ENCODE measurements at regions not wholly inside any gene's neighbourhood (a gene's known extent, or its start where the extent isn't known, plus 50 kb on each side); places are given as distances from the start of the nearest gene placed in this dataset.
"Not testable (repeated sequence)": the region's sequence is repeated elsewhere in the genome, so short reads cannot be mapped to it uniquely, and the experiment has no call there.

DNA sequence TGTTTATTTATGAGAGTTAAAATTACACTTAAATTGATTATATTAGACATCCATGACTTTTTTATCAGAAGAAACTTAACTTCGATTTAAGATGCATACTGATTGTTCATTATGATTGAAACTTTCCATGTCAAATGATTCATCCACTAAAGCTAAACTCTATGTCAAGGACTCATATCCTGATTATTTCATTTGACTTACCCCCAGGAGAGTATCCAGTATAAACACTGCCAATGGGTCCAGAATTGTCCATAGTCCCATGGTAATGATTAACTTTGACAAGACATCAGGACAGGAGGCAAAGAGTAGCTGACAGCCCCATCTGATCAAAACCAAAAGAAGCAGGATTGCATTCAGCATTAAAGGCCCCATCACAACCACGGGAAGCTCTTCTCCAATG, 709.9 kb downstream of the TFAP2A start:
- DNase-seq (no peak), ATAC-seq (replicated peaks) (no peak)
- Mint-ChIP-seq H3K4me3 (no peak overlapping the region), H3K9me3 (peaks cover 0 to 1% of the 10 kb centered on the region in 2 donors), H3K27me3 (no peaks in the 10 kb centered on the region), H3K27ac (no peak overlapping the region), H3K36me3 (no peaks in the 10 kb centered on the region), H3K4me1 (no peaks in the 10 kb centered on the region)

DNA sequence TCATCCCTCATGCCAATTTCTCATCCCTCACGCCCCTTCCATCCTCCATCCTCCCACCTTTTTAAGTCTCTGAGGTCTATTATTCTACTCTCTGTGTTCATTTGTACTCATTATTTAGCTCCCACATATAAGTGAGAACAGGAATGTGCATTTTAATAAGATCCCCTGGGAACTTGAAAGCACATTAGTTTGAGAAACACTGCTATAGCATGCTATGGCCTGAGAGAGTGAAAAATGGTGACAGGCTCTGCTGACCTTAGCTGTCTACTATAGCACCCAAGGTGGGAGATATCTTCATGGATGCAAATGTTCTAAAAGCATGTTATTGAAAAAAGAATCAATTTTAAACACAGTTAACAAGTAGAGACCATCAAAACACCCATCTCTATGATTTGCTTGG, 712.0 kb downstream of the TFAP2A start:
- Mint-ChIP-seq H3K27me3 (no peaks in the 10 kb centered on the region), H3K9me3 (no peaks in the 10 kb centered on the region), H3K36me3 (no peaks in the 10 kb centered on the region), H3K4me3 (no peak overlapping the region), H3K4me1 (no peaks in the 10 kb centered on the region), H3K27ac (no peak overlapping the region)
- ATAC-seq (replicated peaks) = no peak
- DNase-seq = no peak

DNA sequence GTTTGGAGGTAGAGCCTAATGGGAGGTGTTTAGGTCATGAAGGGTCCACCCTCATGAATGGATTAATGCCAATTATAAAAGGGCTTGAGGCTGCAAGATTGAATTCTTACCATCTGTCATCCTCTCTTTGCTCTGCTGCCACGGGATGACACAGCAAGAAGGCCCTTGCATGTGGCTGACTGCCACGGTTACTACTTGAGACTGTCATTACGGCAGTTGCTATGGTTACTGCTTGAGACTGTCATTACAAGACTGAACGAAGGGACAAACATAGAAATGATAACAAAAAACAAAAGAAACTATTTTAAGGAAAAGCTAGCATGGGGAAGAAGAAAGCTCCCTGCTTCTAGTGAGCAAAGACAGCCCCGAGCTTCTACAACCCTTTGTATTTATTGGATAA, 715.0 kb downstream of the TFAP2A start:
- no peak for ATAC-seq (replicated peaks)
- no peak overlapping the region for H3K27ac Mint-ChIP-seq
- H3K27me3 Mint-ChIP-seq = no peaks in the 10 kb centered on the region
- H3K9me3 Mint-ChIP-seq = peaks cover 2 to 4% of the 10 kb centered on the region in 2 donors
- no peaks in the 10 kb centered on the region for H3K4me1 Mint-ChIP-seq
- H3K4me3 Mint-ChIP-seq = no peak overlapping the region
- DNase-seq = no peak
- H3K36me3 Mint-ChIP-seq = no peaks in the 10 kb centered on the region

DNA sequence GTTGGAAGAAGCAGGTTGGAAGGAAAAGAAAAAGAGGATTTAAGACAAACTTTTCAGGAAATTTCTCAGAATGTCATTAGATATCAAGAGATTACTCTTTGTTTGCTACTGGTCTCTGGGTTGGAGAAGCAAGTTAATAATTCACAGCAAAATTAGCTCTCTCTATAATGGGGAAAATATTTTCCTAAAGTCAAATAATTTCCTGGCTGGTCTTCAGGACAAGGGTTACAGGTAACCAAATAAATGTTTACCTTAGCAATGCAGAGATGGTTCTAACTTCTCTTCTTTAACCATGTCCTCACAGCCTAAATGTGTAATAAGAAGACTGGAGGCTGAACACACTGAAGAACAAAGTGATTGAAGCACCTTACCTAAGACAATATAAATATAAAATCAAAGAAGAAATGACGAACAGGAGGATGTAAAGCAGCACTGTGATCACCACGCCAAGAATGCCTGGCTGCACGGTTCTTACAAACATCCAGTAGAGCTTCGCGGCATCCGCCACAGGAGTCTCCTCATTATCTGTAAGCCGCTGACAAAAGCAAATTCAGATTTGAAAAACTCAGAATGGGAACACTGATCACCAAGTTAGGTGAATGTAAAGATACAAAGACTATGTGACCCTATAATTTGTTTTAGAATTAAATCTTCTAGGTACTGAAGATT, 717.5 kb downstream of the TFAP2A start:
- Mint-ChIP-seq H3K27me3 (no peaks in the 10 kb centered on the region), H3K9me3 (peaks cover 5 to 8% of the 10 kb centered on the region in 2 donors), H3K4me3 (no peak overlapping the region), H3K4me1 (no peaks in the 10 kb centered on the region), H3K36me3 (no peaks in the 10 kb centered on the region), H3K27ac (no peak overlapping the region)
- ATAC-seq (replicated peaks) = no peak
- DNase-seq = no peak

- H3K27me3 Mint-ChIP-seq = no peaks in the 10 kb centered on the region
- no peak for DNase-seq
- H3K27ac Mint-ChIP-seq = no peak overlapping the region
- no peak for ATAC-seq (replicated peaks)
- no peaks in the 10 kb centered on the region for H3K36me3 Mint-ChIP-seq
- peaks cover 5% of the 10 kb centered on the region in 2 donors for H3K9me3 Mint-ChIP-seq
- no peaks in the 10 kb centered on the region for H3K4me1 Mint-ChIP-seq
- H3K4me3 Mint-ChIP-seq = no peak overlapping the region
Observed at GRCh38 chr6:9690388-9690787, 724.5 kb downstream of the TFAP2A start.

DNA sequence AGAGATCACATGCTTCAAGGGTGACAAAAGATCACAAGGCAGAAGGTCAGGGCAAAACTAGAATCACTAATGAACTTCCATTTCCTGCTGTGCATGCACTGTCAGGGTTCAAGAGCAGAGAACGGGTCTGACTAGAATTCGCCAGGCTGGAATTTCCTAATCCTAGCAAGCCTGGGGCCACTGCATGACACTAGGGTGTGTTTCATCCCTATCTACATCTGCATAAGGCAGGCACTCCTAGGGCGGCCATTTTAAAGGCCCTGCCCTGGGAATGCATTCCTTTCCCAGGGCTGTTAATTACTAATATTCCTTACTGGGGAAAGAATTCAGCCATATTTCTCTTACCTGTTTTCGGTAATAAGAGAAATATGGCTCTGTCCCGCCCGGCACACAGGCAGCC, 734.1 kb downstream of the TFAP2A start:
- H3K9me3 Mint-ChIP-seq; ATAC-seq (replicated peaks); H3K27ac Mint-ChIP-seq; H3K4me1 Mint-ChIP-seq; H3K36me3 Mint-ChIP-seq; DNase-seq; H3K4me3 Mint-ChIP-seq; H3K27me3 Mint-ChIP-seq: not testable (repeated sequence)

DNA sequence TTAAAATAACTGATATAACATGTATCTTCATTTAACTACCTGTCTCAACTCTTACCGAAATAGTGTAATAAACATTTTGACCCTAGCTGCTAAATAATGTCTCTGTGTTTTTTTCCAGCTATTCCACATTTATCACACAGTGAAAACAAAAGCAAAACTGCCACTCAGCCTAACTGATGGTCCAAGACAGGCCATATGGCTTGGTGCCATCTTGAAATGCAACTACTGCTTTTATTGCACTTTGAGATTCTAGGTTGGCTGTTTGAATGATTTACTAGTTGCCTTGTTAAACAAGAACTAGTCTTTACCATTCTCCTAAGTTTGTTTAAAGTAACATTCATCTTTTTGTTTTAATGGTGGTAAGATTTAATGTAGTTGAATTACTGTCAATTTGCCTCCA, 739.8 kb downstream of the TFAP2A start:
- Mint-ChIP-seq H3K4me3 (no peak overlapping the region), H3K9me3 (peaks cover 4 to 5% of the 10 kb centered on the region in 2 donors), H3K36me3 (no peaks in the 10 kb centered on the region), H3K27me3 (no peaks in the 10 kb centered on the region), H3K27ac (no peak overlapping the region), H3K4me1 (no peaks in the 10 kb centered on the region)
- no peak for ATAC-seq (replicated peaks)
- DNase-seq = no peak

DNA sequence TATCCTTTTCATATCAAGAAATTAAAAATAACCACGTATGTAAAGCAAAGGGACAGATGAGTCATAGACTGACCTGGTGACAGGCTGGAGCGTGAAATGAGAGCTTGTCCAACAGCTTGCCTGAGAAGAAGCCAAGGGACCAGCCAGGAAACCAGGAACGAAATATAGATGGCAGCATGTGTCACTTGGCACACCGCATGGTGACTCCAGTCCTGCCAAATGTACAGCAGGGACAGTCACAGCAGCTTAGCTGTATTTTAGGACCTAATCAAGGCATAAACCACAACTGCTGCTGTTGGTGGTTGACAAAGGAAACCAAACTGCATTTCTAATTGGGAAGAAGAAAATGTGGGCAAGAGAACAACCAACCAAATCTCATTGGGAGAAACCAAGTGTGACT, 755.0 kb downstream of the TFAP2A start:
- peaks cover 0 to 1% of the 10 kb centered on the region in 2 donors for H3K9me3 Mint-ChIP-seq
- ATAC-seq (replicated peaks) (no peak), DNase-seq (no peak)
- H3K36me3 Mint-ChIP-seq = no peaks in the 10 kb centered on the region
- H3K4me1 Mint-ChIP-seq = no peaks in the 10 kb centered on the region
- no peak overlapping the region for H3K27ac Mint-ChIP-seq
- no peak overlapping the region for H3K4me3 Mint-ChIP-seq
- H3K27me3 Mint-ChIP-seq = no peaks in the 10 kb centered on the region

DNA sequence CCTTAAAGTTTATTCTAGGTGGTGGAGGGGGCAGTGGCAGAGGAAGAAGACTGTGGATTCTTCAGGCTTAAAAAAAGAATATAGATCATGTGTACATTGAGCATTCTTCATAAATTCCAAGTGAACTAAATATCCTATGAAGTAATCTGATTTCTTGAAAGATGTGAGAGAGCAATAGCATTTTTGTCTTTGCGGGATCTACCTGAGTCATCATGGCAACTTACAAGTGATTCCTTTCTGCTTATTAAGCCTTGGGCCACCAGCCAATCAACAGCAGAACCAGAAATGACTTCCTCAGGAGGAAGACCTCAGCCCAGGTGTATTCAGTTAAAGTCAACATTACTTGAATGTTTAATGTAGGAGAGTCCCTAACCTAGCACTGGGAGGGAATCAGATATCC, 756.9 kb downstream of the TFAP2A start:
- Mint-ChIP-seq H3K9me3 (no peaks in the 10 kb centered on the region), H3K4me3 (no peak overlapping the region), H3K4me1 (no peaks in the 10 kb centered on the region), H3K27me3 (no peaks in the 10 kb centered on the region), H3K27ac (no peak overlapping the region), H3K36me3 (no peaks in the 10 kb centered on the region)
- no peak for ATAC-seq (replicated peaks)
- no peak for DNase-seq

DNA sequence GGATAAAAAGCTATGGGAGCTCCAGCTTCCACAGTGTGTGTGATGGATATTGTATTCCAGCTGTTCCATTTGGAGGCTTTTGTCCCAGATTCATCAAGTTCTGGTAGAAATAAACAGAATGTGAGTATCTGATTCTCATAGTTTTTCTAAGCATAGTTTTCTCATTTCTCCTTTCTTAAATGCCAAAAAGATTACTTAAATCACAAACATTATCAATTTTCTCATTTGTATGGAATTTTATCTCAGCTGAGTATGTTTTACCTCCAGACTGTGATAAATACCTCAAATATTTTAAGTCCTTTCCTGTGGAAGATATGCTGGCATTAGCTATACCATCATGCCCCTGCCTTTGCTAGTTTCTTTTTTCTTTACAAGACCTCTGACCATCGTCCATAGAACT, 767.3 kb downstream of the TFAP2A start:
- no peaks in the 10 kb centered on the region for H3K27me3 Mint-ChIP-seq
- ATAC-seq (replicated peaks) (no peak), DNase-seq (no peak)
- no peak overlapping the region for H3K27ac Mint-ChIP-seq
- H3K36me3 Mint-ChIP-seq = no peaks in the 10 kb centered on the region
- H3K4me1 Mint-ChIP-seq = no peaks in the 10 kb centered on the region
- peaks cover 0 to 5% of the 10 kb centered on the region in 2 donors for H3K9me3 Mint-ChIP-seq
- no peak overlapping the region for H3K4me3 Mint-ChIP-seq

DNA sequence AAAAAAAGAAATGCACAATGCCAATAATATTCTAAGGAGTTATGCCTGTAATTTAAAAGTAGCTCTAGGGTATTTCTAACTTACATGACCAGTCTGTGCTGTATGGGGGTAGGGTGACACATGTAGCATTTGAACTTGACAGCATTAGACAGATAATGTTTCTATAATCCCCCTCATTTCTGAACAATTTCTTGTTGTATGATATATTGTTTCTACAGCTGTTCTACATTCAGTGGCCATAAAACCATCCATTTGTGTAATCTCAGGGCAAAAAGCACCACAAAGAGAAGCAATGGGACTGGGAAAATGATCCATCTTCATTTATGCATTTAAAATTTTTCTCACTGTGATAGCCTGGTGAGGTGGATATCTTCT, 767.8 kb downstream of the TFAP2A start:
- Mint-ChIP-seq H3K4me3 (no peak overlapping the region), H3K9me3 (peaks cover 0 to 5% of the 10 kb centered on the region in 2 donors), H3K36me3 (no peaks in the 10 kb centered on the region), H3K27me3 (no peaks in the 10 kb centered on the region), H3K4me1 (no peaks in the 10 kb centered on the region), H3K27ac (no peak overlapping the region)
- no peak for ATAC-seq (replicated peaks)
- DNase-seq = no peak

DNA sequence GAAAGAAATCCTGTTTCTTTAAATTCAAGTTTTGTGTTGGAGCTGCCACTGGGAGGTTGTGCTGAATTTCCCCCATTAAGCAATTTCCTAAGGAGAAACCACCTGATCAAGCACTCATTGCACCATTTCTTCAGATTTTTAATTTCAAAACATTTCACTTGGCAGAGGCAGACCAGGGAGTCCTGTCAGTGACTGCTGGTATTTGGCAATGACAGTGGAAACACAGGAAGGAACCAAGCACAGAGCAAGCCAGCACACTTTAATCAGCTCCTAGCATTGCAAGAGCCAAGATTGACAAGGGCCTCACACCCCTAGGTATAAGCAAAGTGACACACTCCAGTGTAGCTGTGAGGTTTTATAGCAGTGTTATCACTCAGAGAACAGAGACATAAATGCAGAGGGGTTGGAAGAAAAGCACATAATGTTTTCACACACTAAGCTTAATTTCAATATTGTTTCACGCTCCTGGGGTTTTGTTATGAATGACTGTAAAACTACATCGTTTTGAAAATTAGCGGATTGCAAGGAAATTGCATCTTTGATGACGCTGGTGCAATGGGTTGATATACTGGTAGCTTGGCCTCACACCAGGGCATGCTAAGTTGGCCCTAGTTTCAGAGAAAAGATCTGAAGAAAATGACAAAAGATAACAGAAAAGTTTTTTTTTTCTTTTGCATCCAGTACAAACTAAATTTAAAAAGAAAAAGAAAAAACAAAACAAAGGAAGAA, 768.4 kb downstream of the TFAP2A start:
- H3K9me3 Mint-ChIP-seq = peaks cover 0 to 5% of the 10 kb centered on the region in 2 donors

GRCh38 chr6:9638861-9639260, 776.0 kb downstream of the TFAP2A start:
- no peaks in the 10 kb centered on the region for H3K36me3 Mint-ChIP-seq
- peaks cover 0 to 4% of the 10 kb centered on the region in 2 donors for H3K9me3 Mint-ChIP-seq
- no peaks in the 10 kb centered on the region for H3K27me3 Mint-ChIP-seq
- no peak for ATAC-seq (replicated peaks)
- no peaks in the 10 kb centered on the region for H3K4me1 Mint-ChIP-seq
- no peak for DNase-seq
- H3K4me3 Mint-ChIP-seq = no peak overlapping the region
- H3K27ac Mint-ChIP-seq = no peak overlapping the region

More for the DNA sequence above, 768.4 kb downstream of the TFAP2A start:
- no peaks in the 10 kb centered on the region for H3K4me1 Mint-ChIP-seq
- DNase-seq = no peak
- H3K36me3 Mint-ChIP-seq = no peaks in the 10 kb centered on the region
- no peak overlapping the region for H3K27ac Mint-ChIP-seq
- no peak overlapping the region for H3K4me3 Mint-ChIP-seq
- no peak for ATAC-seq (replicated peaks)
- no peaks in the 10 kb centered on the region for H3K27me3 Mint-ChIP-seq

- Mint-ChIP-seq H3K27me3 (no peaks in the 10 kb centered on the region), H3K4me3 (no peak overlapping the region), H3K27ac (no peak overlapping the region), H3K36me3 (no peaks in the 10 kb centered on the region), H3K4me1 (no peaks in the 10 kb centered on the region), H3K9me3 (peaks cover 10 to 11% of the 10 kb centered on the region in 2 donors)
- ATAC-seq (replicated peaks) (no peak), DNase-seq (no peak)
Observed at GRCh38 chr6:9634776-9635175, 780.1 kb downstream of the TFAP2A start.

DNA sequence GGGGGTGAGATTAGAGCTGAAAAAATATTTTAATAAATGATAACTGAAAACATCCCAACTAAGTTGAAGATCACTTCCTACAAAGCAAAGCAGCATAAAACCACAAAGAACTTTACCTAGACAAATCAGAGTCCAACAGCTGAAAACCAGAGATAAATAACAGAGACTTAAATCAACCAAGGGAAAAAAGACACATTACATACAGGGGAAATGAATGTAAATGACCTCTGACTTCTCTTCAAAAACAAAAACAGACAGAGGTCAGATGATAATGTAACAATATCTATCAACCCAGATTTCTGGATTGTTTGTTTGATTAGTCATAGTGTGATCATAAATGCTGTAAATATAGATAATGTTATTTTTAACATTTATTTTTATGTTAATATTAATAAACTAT, 782.8 kb downstream of the TFAP2A start:
- no peaks in the 10 kb centered on the region for H3K4me1 Mint-ChIP-seq
- ATAC-seq (replicated peaks) = no peak

More for the DNA sequence above, 782.8 kb downstream of the TFAP2A start:
- peaks cover 9 to 14% of the 10 kb centered on the region in 2 donors for H3K9me3 Mint-ChIP-seq
- H3K27ac Mint-ChIP-seq = no peak overlapping the region
- H3K27me3 Mint-ChIP-seq = no peaks in the 10 kb centered on the region
- no peak overlapping the region for H3K4me3 Mint-ChIP-seq
- no peaks in the 10 kb centered on the region for H3K36me3 Mint-ChIP-seq
- DNase-seq = no peak

Data from stimulated activated naive B cell treated with anti-CD40 and anti-IgM and Interleukin-4, amounts not matched to agents 10 μg/mL and 1 μg/mL and 100 μg/mL, for 72 hours (primary cell).